Choroid plexus epithelial cell (primary cell): ENCODE measurements at regions not wholly inside any gene's neighbourhood (a gene's known extent, or its start where the extent isn't known, plus 50 kb on each side); places are given as distances from the start of the nearest gene placed in this dataset.
A peak's percentile ranks its signal among the peaks of the same experiment; 100 is the strongest.

Source experiments
- DNase-seq: peaks from one replicate; pipeline ENCODE4 v3.0.0-alpha.2; 2010; ENCODE audit warnings: low read depth
- H3K4me3 ChIP-seq: 2 replicates; pipeline ENCODE4 v1.5.1; 2011; ENCODE audit warnings: low read depth, mild to moderate bottlenecking, control low read depth, low read length, moderate library complexity
- TF ChIP-seq, protein P1 (sequence below): conservative IDR thresholded peaks from 2 replicates; pipeline ENCODE4 v1.5.1; 2011; ENCODE audit warnings: low read depth, mild to moderate bottlenecking, control low read depth, inconsistent platforms, low read length, moderate library complexity

DNA sequence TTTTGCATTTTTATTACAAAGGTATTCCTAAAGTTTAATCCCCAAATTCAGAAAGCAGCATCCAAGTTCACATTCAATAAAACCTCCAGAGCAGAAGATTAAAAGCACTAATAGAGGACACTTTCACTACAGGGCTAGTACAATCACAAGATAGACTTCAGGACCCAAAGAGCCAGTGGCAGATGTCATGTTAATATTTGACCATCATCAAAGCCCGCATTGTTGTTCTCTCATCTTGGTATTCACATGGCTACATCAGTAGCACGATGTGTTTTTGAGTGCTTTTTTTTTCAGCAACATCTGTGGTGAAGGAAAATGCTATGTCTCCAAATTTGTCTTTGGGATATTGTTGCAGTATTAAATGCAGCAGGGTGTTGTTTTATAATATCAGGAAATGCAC lies 134.3 kb downstream of the ARL4A start:
- TF ChIP-seq, protein P1, sequence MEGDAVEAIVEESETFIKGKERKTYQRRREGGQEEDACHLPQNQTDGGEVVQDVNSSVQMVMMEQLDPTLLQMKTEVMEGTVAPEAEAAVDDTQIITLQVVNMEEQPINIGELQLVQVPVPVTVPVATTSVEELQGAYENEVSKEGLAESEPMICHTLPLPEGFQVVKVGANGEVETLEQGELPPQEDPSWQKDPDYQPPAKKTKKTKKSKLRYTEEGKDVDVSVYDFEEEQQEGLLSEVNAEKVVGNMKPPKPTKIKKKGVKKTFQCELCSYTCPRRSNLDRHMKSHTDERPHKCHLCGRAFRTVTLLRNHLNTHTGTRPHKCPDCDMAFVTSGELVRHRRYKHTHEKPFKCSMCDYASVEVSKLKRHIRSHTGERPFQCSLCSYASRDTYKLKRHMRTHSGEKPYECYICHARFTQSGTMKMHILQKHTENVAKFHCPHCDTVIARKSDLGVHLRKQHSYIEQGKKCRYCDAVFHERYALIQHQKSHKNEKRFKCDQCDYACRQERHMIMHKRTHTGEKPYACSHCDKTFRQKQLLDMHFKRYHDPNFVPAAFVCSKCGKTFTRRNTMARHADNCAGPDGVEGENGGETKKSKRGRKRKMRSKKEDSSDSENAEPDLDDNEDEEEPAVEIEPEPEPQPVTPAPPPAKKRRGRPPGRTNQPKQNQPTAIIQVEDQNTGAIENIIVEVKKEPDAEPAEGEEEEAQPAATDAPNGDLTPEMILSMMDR: no peak
- no peak for DNase-seq
- H3K4me3 ChIP-seq: no peak overlapping the region

DNA sequence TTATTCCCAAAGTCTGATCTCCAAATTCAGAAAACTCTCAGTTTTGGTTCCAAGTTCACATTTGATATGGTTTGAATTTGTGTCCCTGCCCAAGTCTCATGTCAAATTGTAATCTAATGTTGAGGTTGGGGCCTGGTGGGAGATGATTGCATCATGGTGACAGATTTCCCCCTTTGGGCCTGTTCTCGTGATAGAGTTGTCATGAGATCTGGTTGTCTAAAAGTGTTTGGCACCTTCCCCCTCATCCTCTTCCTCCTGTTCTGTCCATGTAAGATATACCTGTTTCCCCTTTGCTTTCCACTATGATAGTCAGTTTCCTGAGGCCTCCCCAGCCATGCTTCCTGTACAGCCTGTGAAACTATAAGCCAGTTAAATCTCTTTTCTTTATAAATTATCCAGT lies 138.6 kb downstream of the ARL4A start:
- no peak for DNase-seq
- TF ChIP-seq, protein P1: no peak
- no peak overlapping the region for H3K4me3 ChIP-seq

DNA sequence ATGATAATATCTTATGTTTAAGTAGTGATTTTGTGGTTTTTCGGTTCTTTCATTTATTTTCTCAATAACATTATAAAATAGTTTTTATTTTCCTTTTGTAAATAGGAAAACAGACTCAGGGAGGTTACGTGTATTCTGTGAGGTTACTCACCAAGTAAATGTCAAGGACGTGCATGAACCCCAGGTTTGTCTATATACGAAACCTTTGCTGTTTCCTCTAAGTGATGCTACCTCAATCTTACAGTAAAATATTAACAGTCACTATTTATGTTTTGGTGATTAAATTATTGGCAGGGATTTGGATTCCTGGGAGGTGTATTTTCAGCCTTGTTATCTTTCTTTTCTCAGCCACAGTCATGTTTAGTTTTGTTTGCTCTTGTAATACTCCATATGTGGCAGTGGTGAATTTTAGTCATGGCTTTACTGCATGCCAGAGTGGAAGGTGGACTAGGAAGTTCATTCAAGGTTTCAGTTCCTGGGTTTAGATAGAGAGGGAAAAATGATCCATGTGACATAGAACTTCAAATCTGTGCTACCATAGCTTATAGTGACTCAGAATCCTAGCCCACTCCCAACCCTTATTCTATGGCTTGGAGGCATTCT lies 139.9 kb downstream of the ARL4A start:
- peak; percentile 35 for DNase-seq
- no peak overlapping the region for H3K4me3 ChIP-seq
- TF ChIP-seq, protein P1: no peak

DNA sequence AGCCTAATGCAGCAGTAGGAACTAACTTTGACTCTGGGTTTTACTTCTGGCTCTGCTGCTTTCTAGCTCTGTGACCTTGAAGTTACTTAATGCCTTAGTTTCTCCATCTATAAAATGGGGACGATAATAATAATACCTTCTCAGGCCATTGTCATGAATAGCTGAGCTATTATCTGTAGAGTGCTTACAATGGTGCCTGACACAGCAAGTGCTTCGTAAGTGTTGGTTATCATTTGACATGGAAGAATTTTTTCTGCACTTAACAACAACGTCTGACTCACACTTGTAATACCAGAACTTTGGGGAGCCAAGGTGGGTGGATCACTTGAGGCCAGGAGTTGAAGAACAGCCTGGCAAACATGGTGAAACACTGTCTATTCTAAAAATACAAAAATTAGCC lies 140.5 kb downstream of the ARL4A start:
- peak; percentile 65 for DNase-seq
- H3K4me3 ChIP-seq: no peak overlapping the region
- TF ChIP-seq, protein P1: no peak

DNA sequence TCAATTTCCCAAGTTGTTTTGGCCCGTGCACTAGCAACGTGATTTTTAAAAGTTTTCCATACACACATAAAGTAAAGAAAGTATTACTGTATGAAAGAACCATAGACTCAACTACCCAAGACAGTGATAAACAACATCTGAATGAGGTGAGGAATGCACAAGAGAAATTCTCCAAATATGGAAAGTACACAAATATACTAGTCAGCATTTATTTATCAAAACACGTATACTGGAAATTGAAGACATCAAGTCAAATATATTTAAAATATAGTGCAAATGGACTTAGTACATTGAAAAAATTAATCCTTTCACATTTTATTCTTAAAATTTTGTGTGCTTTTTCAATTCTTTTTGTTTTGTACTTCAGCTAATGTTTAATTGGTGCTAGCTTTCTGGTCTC lies 143.6 kb downstream of the ARL4A start:
- TF ChIP-seq, protein P1: no peak
- H3K4me3 ChIP-seq: no peak overlapping the region
- no peak for DNase-seq

DNA sequence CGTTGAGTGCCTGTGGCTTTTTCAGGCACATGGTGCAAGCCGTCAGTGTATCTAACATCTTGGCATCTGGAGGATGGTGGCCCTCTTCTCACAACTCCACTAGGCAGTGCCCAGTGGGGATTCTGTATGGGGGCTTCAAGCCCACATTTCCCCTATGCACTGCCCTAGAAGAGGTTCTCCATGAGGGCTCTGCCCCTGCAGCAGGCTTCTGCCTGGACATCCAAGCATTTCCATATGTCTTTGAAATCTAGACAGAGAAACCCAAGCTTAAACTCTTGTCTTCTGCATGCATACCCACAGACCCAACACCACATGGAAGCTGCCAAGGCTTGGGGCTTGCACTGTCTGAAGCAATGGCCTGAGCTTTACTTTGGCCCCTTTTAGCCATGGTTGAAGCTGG lies 146.4 kb downstream of the ARL4A start:
- DNase-seq: no peak
- no peak overlapping the region for H3K4me3 ChIP-seq
- TF ChIP-seq, protein P1: no peak

DNA sequence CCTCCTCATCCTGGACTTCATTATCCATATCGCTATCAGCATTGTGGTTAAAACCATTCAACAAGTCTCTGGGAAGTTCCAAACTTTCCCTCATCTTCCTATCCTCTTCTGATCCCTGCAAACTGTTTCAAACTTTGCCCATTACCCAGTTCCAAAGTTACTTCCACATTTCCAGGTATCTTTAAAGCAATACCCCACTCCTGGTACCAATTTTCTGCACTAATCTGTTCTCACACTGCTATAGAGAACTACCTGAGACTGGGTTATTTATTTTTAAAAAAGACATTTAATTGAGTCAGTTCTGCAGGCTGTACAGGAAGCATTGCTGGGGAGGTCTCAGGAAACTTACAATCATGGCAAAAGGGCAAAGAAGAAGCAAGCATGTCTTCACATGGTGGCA lies 147.3 kb downstream of the ARL4A start:
- DNase-seq: no peak
- TF ChIP-seq, protein P1: no peak
- no peak overlapping the region for H3K4me3 ChIP-seq
